ENCODE measurements at regions not wholly inside any gene's neighbourhood (a gene's known extent, or its start where the extent isn't known, plus 50 kb on each side); places are given as distances from the start of the nearest gene placed in this dataset.

DNA sequence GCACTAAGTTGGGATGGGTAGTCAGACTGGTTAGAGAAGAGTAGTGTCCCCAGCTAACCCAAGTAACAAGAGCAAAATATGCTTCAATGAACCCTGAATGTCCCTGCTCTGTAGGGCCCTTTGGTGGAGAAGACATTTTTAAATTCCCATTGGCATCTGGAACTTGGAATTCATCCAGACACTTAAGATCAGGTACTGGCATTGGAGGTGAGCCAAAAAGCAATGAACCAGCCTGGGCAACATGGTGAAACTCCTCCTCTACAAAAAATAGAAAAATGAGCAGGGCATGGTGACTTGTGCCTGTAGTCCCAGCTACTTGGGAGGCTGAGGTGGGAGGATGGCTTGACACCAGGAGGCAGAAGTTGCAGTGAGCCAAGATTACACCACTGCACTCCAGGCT lies 58.9 kb upstream of the ZNF618 start:
- Histone ChIP-seq H3K9me3 (ENCODE audit: control insufficient read depth in 3 of 3, low read length in 3 of 3) (no peaks in the 10 kb centered on the region), H3K27me3 (ENCODE audit: control insufficient read depth in 3 of 3, insufficient read depth in 3 of 3, low read length in 3 of 3) (no peaks in the 10 kb centered on the region), H3K27ac (ENCODE audit: low read depth, low read length) (no peak overlapping the region), H3K9ac (ENCODE audit: low read depth in 1 of 3, low read length in 3 of 3) (no peak overlapping the region), H3K4me3 (ENCODE audit: low read length in 3 of 3) (no peak overlapping the region), H3K36me3 (ENCODE audit: control insufficient read depth in 3 of 3, insufficient read depth in 3 of 3, low read length in 3 of 3) (no peaks in the 10 kb centered on the region), H3K4me1 (ENCODE audit: control insufficient read depth in 3 of 3, insufficient read depth in 3 of 3, low read length in 3 of 3) (no peaks in the 10 kb centered on the region)

DNA sequence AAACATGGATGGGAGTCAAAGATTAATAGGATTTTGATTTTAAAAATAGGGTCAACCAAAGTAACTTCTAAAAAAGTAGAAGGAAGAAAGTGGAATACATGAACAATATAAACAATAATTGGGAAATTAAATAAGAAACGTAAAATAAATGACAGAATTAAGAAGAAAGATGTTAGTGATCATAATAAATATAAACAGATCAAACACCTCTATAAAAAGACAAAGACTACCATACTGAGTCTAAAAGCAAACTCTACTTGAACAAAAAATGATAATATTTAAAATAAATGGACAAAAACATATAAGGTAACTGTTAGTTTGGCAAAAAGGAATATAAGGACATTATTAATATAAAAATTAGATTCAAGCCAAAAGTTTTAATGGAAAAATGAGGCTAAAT lies 57.7 kb upstream of the ZNF618 start:
- Histone ChIP-seq H3K27me3 (ENCODE audit: control insufficient read depth in 3 of 3, insufficient read depth in 3 of 3, low read length in 3 of 3) (no peaks in the 10 kb centered on the region), H3K4me3 (ENCODE audit: low read length in 3 of 3) (no peak overlapping the region), H3K36me3 (ENCODE audit: control insufficient read depth in 3 of 3, insufficient read depth in 3 of 3, low read length in 3 of 3) (no peaks in the 10 kb centered on the region), H3K27ac (ENCODE audit: low read depth, low read length) (no peak overlapping the region), H3K9me3 (ENCODE audit: control insufficient read depth in 3 of 3, low read length in 3 of 3) (no peaks in the 10 kb centered on the region), H3K9ac (ENCODE audit: low read depth in 1 of 3, low read length in 3 of 3) (no peak overlapping the region), H3K4me1 (ENCODE audit: control insufficient read depth in 3 of 3, insufficient read depth in 3 of 3, low read length in 3 of 3) (no peaks in the 10 kb centered on the region)

DNA sequence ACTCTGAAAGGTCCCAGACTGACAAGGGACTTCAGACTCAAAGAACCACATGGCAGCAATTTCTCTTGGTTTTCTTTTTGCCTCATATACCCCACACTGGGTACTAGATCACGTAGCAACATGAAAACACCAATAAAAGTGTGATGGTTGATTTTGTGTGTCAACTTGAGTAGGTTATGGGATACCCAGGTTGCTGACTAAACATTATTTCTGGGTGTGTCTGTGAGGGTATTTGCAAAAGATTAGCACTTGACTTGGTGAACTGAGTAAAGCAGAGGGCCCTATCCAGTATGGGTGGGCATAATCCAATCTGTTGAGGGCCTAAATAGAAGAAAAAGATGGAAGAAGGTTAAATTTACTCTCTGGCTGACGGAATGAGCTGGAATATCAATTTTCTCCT lies 53.8 kb upstream of the ZNF618 start:
- H3K4me1 ChIP-seq (ENCODE audit: control insufficient read depth in 3 of 3, insufficient read depth in 3 of 3, low read length in 3 of 3): no peaks in the 10 kb centered on the region
- no peak overlapping the region for H3K27ac ChIP-seq (ENCODE audit: low read depth, low read length)
- no peak overlapping the region for H3K4me3 ChIP-seq (ENCODE audit: low read length in 3 of 3)
- no peaks in the 10 kb centered on the region for H3K27me3 ChIP-seq (ENCODE audit: control insufficient read depth in 3 of 3, insufficient read depth in 3 of 3, low read length in 3 of 3)
- H3K36me3 ChIP-seq (ENCODE audit: control insufficient read depth in 3 of 3, insufficient read depth in 3 of 3, low read length in 3 of 3): no peaks in the 10 kb centered on the region
- H3K9ac ChIP-seq (ENCODE audit: low read depth in 1 of 3, low read length in 3 of 3): no peak overlapping the region
- no peaks in the 10 kb centered on the region for H3K9me3 ChIP-seq (ENCODE audit: control insufficient read depth in 3 of 3, low read length in 3 of 3)

DNA sequence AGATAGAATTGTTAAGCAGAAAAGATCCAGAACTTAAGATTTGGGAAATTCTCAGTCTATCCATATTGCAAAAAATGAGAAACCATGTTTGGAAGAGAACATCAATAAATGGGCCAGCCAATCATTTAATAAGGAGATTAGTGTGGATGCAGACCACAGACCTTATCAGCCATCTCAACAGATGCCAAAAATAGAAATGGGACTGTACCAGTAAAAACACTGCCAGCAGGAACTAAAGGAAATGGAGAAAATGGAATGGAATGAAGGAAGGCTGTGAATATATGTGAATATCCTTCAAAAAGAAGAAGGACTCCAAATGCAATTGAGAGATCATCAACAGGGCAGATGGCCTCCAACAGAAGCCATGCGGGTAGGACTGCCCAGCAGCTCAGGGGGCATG lies 52.7 kb upstream of the ZNF618 start:
- Histone ChIP-seq H3K36me3 (ENCODE audit: control insufficient read depth in 3 of 3, insufficient read depth in 3 of 3, low read length in 3 of 3) (no peaks in the 10 kb centered on the region), H3K9ac (ENCODE audit: low read depth in 1 of 3, low read length in 3 of 3) (no peak overlapping the region), H3K9me3 (ENCODE audit: control insufficient read depth in 3 of 3, low read length in 3 of 3) (no peaks in the 10 kb centered on the region), H3K27me3 (ENCODE audit: control insufficient read depth in 3 of 3, insufficient read depth in 3 of 3, low read length in 3 of 3) (no peaks in the 10 kb centered on the region), H3K4me1 (ENCODE audit: control insufficient read depth in 3 of 3, insufficient read depth in 3 of 3, low read length in 3 of 3) (no peaks in the 10 kb centered on the region), H3K4me3 (ENCODE audit: low read length in 3 of 3) (no peak overlapping the region), H3K27ac (ENCODE audit: low read depth, low read length) (no peak overlapping the region)

Data from skeletal muscle tissue (tissue), 3 donors.